ENCODE measurements at regions not wholly inside any gene's neighbourhood (a gene's known extent, or its start where the extent isn't known, plus 50 kb on each side); places are given as distances from the start of the nearest gene placed in this dataset.

- Histone ChIP-seq H3K9ac (ENCODE audit: low read length) (no peak overlapping the region), H3K79me2 (ENCODE audit: insufficient read depth, low read length) (no peaks in the 10 kb centered on the region), H3K4me3 (replicated peaks in 1 of 2; ENCODE audit: low read depth in 1 of 2, low read length in 2 of 2) (no peak overlapping the region), H3K9me3 (ENCODE audit: control insufficient read depth in 1 of 2, insufficient read depth in 1 of 2, low read depth in 1 of 2, low read length in 2 of 2) (no peaks in the 10 kb centered on the region), H3K27me3 (ENCODE audit: insufficient read depth, low read length) (peaks cover 4% of the 10 kb centered on the region; the same call in 1 of the 2 replicates), H2AFZ (ENCODE audit: low read depth, low read length, poor library complexity, severe bottlenecking) (no peak overlapping the region), H3K36me3 (ENCODE audit: control insufficient read depth in 1 of 2, insufficient read depth in 2 of 2, low read length in 2 of 2) (no peaks in the 10 kb centered on the region), H4K20me1 (ENCODE audit: insufficient read depth) (no peaks in the 10 kb centered on the region), H3K27ac (ENCODE audit: low read depth, low read length) (no peak overlapping the region), H3K4me1 (ENCODE audit: control insufficient read depth in 1 of 2, insufficient read depth in 2 of 2, low read length in 2 of 2) (no peaks in the 10 kb centered on the region), H3K9me2 (ENCODE audit: insufficient read depth) (no peaks in the 10 kb centered on the region), H3K4me2 (ENCODE audit: low read length) (no peak overlapping the region)
- TF ChIP-seq ZNF274 (IDR thresholded peaks at IDR 0.05; ENCODE audit: low read depth, low read length) (no peak), TCF7L2 (IDR thresholded peaks at IDR 0.05; ENCODE audit: borderline replicate concordance, extremely low read depth, insufficient read depth, insufficient read length) (no peak), RAD21 (IDR thresholded peaks at IDR 0.05; ENCODE audit: low read depth) (no peak), FOSL1 (IDR thresholded peaks at IDR 0.05; ENCODE audit: low read depth) (no peak), SIN3A (IDR thresholded peaks at IDR 0.05; ENCODE audit: low read depth) (no peak), EZH2phosphoT487 (IDR thresholded peaks at IDR 0.05; ENCODE audit: borderline replicate concordance) (no peak), MAX (IDR thresholded peaks at IDR 0.05) (no peak), ZFX (IDR thresholded peaks at IDR 0.05) (no peak), ZBTB33 (IDR thresholded peaks at IDR 0.05; ENCODE audit: extremely low read depth, insufficient replicate concordance, low read length) (no peak), EGR1 (IDR thresholded peaks at IDR 0.05; ENCODE audit: low read depth) (no peak), POLR2AphosphoS5 (IDR thresholded peaks at IDR 0.05; ENCODE audit: low read depth, low read length) (no peak), CEBPB (IDR thresholded peaks at IDR 0.05; ENCODE audit: low read depth) (no peak), CBX3 (IDR thresholded peaks at IDR 0.05; ENCODE audit: low read depth) (no peak), ELF1 (IDR thresholded peaks at IDR 0.05; ENCODE audit: borderline replicate concordance, low read depth) (no peak), REST (IDR thresholded peaks at IDR 0.05; ENCODE audit: low read depth) (no peak), SRF (IDR thresholded peaks at IDR 0.05; ENCODE audit: low read depth) (no peak)
- TF ChIP-seq, protein P1, sequence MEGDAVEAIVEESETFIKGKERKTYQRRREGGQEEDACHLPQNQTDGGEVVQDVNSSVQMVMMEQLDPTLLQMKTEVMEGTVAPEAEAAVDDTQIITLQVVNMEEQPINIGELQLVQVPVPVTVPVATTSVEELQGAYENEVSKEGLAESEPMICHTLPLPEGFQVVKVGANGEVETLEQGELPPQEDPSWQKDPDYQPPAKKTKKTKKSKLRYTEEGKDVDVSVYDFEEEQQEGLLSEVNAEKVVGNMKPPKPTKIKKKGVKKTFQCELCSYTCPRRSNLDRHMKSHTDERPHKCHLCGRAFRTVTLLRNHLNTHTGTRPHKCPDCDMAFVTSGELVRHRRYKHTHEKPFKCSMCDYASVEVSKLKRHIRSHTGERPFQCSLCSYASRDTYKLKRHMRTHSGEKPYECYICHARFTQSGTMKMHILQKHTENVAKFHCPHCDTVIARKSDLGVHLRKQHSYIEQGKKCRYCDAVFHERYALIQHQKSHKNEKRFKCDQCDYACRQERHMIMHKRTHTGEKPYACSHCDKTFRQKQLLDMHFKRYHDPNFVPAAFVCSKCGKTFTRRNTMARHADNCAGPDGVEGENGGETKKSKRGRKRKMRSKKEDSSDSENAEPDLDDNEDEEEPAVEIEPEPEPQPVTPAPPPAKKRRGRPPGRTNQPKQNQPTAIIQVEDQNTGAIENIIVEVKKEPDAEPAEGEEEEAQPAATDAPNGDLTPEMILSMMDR (IDR thresholded peaks at IDR 0.05 in 2 of 3, conservative IDR thresholded peaks at IDR 0.05 in 1 of 3; ENCODE audit: borderline replicate concordance in 1 of 3, insufficient read depth in 1 of 3, low read depth in 2 of 3, low read length in 2 of 3) = no peak
- intact Hi-C loops (cut with micrococcal nuclease) = loop anchor here (10.0 kb wide), 1 partner anchor 534 kb away; no protein-coding TSS in a partner anchor
- no peak for DNase-seq (ENCODE audit: low read depth, low spot score)
- RAD21 ChIA-PET (ENCODE audit: low non-redundant PET in 1 of 2, low total read pairs in 2 of 2, uncharacterized antibody in 2 of 2, unreplicated experiment in 2 of 2) = no interaction called here
- no peak for ATAC-seq
- POLR2A ChIA-PET = no interaction called here
- BruUV-seq (replicated peaks) = no TSS peak
- CTCF ChIA-PET = no interaction called here
These were observed 246.6 kb upstream of the BTBD3 start for GRCh38 chr20:11671015-11671511.
